KOPT-K1 (cell line): ENCODE measurements at regions not wholly inside any gene's neighbourhood (a gene's known extent, or its start where the extent isn't known, plus 50 kb on each side); places are given as distances from the start of the nearest gene placed in this dataset.
"Not testable (repeated sequence)": the region's sequence is repeated elsewhere in the genome, so short reads cannot be mapped to it uniquely, and the experiment has no call there.

Source experiments
- H3K27ac ChIP-seq: fragments of 200-600 bp; sonication (generic); 2 replicates; pipeline ENCODE4 v1.5.1; 2016; ENCODE audit warnings: antibody characterized with exemption, mild to moderate bottlenecking, low read depth, low read length; ENCODE audit not compliant: poor library complexity, severe bottlenecking
- H3K36me3 ChIP-seq: fragments of 200-600 bp; sonication (generic); 2 replicates; pipeline ENCODE4 v1.5.1; 2017; ENCODE audit warnings: antibody characterized with exemption, mild to moderate bottlenecking, low read length, moderate library complexity; ENCODE audit not compliant: insufficient read depth
- H3K9me3 ChIP-seq: fragments of 200-600 bp; sonication (generic); 2 replicates; pipeline ENCODE4 v1.5.1; 2017; ENCODE audit warnings: antibody characterized with exemption, low read length, mild to moderate bottlenecking; ENCODE audit not compliant: insufficient read depth, poor library complexity, severe bottlenecking

DNA sequence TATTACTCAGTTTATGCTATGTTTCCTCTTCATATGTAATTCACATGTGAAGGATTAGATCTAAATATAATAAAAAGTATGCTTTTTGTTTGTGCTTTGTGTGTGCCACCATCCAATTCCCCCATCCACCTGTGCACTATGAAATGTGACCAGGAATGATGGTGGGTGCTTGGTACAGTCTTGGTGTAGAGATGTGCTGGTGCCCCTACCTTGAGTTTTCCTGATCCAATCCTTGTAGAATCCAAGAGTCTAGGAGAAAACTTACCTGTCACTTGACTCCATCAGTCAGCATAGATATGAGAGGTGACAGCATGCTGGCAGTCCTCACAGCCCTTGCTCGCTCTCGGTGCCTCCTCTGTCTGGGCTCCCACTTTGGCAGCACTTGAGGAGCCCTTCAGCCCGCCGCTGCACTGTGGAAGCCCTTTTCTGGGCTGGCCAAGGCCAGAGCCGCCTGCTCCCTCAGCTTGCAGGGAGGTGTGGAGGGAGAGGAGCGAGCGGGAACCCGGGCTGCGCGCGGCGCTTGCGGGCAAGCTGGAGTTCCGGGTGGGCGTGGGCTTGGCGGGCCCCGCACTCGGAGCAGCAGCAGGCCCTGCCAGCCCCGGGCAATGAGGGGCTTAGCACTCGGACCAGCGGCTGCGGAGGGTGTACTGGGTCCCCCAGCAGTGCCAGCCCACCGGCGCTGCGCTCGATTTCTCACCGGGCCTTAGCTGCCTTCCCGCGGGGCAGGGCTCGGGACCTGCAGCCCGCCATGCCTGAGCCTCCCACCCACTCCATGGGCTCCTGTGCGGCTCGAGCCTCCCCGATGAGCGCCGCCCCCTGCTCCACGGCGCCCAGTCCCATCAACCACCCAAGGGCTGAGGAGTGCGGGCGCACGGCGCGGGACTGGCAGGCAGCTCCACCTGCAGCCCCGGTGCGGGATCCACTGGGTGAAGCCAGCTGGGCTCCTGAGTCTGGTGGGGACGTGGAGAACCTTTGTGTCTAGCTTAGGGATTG lies 874.7 kb downstream of the PLA2G4A start:
- not testable (repeated sequence) for H3K27ac ChIP-seq, H3K9me3 ChIP-seq, H3K36me3 ChIP-seq

DNA sequence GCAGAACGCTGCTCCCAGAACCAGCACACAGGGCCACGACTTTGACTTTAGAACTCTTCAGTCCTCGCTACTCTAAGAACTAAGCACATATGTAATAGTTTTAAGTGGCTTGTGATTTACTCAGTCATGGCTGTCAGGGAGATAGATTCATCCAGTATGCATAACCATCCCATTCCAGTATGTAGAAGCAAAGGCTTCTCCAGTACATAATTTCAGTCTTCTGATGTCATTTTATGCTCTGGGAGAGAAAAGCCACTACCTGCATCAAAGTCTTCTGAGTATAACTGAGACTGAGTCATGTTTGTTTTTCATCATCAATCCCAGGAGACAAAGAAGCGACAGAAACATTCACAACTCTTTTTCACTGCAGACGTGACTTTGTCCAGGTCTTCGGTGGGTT lies 885.7 kb downstream of the PLA2G4A start:
- H3K36me3 ChIP-seq, result no peaks in the 10 kb centered on the region
- H3K27ac ChIP-seq, result no peak overlapping the region
- no peaks in the 10 kb centered on the region for H3K9me3 ChIP-seq

DNA sequence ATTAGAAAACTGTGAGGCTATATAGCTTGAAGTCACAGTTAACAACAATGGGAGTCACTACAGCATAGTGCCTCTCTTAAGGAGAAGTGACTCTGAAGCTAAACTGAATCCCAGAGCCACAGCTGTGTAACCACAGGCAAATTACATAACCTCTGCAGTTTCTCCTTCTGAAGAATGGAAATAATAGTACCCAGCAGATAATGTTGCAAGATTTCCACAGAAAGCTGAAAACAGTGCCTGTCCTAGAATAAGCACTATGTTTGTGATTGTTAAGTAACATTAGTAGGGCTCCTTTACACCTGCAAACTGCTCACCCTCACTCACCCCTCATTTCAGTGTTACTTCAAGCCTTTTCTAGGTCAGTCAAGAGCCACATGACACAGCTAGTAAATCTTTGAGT lies 886.7 kb downstream of the PLA2G4A start:
- no peaks in the 10 kb centered on the region for H3K9me3 ChIP-seq
- H3K36me3 ChIP-seq, result no peaks in the 10 kb centered on the region
- H3K27ac ChIP-seq, result no peak overlapping the region

DNA sequence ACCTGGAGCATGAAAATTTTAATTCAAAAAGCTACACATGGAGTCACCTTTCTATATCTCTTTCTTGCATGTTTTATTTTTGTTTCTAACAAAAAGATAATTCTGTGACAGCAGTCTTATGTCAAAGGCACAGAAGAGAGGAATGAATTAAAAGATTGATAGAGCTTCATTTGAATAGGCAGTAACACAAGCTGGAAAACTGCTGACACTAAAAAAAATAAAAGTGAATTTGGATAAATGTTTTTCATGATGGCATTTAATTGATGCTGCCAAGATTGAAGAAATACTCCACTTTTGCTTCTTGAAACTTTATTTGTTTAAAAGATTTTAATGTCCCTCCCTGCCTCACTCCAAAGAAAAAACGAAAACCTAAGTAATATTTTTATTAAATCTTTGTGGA lies 887.4 kb downstream of the PLA2G4A start:
- H3K27ac ChIP-seq, result no peak overlapping the region
- no peaks in the 10 kb centered on the region for H3K36me3 ChIP-seq
- H3K9me3 ChIP-seq, result no peaks in the 10 kb centered on the region

DNA sequence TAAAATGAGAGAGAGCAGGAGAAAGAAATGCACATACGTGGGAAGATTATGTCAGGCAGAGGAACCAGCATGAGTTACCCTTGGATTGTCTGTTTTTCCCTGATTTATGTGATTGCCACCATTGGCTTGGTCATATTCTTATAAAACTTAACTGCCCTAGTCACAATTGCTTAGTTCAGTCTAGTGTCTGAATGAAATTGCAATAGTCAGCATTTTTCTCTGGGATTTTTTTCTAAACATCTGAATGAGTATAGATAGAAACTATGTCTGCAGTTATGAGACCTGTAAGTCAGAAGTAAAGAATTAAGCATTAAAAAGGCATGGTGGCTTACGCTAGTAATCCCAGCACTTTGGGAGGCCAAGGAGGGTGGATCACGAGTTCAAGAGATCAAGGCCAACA lies 889.8 kb downstream of the PLA2G4A start:
- Histone ChIP-seq H3K27ac (no peak overlapping the region), H3K9me3 (no peaks in the 10 kb centered on the region), H3K36me3 (no peaks in the 10 kb centered on the region)

DNA sequence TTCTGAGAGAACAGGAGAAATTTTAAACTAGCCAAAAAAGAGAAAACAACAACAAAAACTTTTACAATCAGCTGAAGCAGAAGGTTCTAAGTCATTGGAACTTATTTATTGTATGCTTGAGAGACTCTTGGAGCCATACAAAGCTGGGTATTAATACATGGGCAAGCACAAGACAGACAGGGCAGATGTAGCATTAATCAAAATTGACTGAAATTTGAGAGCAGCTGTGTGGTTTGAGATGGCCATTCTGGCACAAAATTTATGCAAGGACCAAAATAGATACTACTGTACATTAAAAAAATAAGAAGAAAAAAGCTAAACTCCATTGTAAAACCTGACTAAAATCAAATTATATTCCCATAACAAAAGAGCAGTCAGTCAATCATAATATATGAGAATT lies 892.5 kb downstream of the PLA2G4A start:
- H3K36me3 ChIP-seq, result no peaks in the 10 kb centered on the region
- no peaks in the 10 kb centered on the region for H3K9me3 ChIP-seq
- H3K27ac ChIP-seq, result no peak overlapping the region

DNA sequence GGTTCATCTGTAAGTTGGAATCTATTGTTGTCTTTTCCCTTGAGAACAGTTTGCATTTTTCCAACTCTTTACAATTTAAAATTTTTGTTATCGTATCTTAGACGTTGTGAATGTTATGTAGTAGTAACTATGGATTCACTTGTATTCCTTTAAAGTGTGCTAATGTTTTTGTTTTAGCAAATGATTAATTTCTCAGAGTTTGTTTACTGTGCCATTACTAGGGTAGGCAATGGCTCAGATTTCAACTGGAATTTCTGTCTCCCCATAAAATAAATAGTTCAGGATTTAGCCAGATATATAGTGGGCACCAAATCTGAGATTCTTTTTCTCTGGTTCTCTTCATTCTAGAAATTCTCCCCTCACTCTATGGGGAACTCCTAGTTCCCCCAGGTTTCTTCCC lies 896.5 kb downstream of the PLA2G4A start:
- H3K27ac ChIP-seq, result no peak overlapping the region
- H3K9me3 ChIP-seq, result no peaks in the 10 kb centered on the region
- no peaks in the 10 kb centered on the region for H3K36me3 ChIP-seq

DNA sequence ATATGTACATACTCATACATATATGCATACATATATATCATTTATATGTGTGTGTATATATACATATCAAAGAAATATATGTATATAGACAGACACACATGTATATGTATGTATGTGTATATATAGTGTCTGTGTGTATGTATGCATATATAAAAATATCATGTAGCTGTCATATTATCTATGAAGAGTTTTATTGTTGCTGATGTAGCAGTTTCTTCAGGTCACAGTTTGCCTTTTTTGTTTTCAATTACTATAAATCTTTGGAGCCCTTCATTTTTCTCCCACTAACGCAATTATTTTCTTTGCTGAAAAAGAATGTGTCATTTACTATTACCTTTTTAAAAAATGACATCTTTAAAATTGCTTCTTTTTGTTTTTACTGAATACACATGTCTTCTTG lies 904.5 kb downstream of the PLA2G4A start:
- Histone ChIP-seq H3K9me3 (no peaks in the 10 kb centered on the region), H3K27ac (no peak overlapping the region), H3K36me3 (no peaks in the 10 kb centered on the region)

DNA sequence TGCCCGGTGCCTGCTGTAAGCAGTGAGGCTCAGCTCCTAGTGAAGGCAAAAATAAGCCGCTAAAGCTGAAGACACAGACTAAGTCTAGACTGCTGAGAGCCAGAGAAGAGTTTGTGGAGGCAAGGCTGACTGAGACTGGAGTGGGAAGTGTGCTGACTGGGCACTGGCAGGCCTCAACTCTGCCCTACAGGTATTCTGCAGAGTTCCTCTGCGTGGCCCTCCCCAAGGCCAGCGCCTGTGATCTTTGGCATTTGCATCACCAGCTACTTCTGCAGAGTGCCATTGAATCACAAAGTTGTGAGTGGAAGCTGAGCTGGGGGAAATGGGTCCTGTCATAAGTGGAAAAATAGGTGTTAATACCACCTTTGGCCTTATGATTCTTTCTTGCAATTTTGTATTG lies 905.7 kb downstream of the PLA2G4A start:
- H3K36me3 ChIP-seq, result no peaks in the 10 kb centered on the region
- H3K9me3 ChIP-seq, result no peaks in the 10 kb centered on the region
- no peak overlapping the region for H3K27ac ChIP-seq

DNA sequence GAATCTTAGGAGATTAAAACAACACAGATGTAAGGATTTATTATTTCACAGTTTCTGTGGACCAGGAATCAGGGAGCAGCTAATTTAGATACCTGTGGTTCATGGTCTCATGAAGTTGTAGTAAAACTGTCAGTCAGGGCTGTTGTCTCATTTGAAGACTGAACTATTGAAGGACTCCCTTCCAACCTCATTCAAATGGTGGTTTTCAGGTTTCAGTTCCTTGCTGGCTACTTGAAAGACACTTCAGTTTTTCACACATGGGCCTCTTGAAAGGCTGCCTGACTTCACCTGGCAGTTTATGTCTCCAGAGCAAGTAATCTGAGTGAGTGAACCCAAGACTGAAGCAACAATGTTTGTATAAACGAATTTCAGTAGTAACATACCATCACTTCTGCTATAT lies 915.9 kb downstream of the PLA2G4A start:
- Histone ChIP-seq H3K36me3 (no peaks in the 10 kb centered on the region), H3K27ac (no peak overlapping the region), H3K9me3 (no peaks in the 10 kb centered on the region)

DNA sequence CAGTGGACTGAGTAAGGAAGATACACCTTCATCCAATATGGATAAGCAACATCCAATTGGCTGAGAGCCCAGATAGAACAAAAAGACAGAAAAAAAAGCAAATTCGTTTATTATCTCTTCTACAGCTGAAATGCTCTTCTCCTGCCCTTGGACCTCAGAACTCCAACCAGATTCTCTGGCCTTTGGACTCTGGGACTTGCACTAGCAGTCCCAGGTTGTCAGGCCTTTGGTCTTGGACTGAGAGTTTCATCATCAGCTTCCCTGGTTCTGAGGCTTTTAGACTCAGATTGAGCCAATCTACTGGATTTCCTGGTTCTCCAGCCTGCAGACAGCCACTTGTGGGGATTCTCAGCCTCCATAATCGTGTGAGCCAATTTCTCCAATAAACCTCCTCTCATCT lies 926.8 kb downstream of the PLA2G4A start:
- no peaks in the 10 kb centered on the region for H3K9me3 ChIP-seq
- H3K36me3 ChIP-seq, result no peaks in the 10 kb centered on the region

DNA sequence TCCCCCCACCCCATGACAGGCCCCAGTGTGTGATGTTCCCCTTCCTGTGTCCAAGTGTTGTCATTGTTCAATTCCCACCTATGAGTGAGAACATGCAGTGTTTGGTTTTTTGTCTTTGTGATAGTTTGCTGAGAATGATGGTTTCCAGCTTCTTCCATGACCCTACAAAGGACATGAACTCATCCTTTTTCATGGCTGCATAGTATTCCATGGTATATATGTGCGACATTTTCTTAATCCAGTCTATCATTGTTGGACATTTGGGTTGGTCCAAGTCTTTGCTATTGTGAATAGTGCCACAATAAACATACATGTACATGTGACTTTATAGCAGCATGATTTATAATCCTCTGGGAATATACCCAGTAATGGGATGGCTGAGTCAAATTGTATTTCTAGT lies 927.9 kb downstream of the PLA2G4A start:
- not testable (repeated sequence) for H3K9me3 ChIP-seq, H3K36me3 ChIP-seq, H3K27ac ChIP-seq

More for the DNA sequence above, 926.8 kb downstream of the PLA2G4A start:
- no peak overlapping the region for H3K27ac ChIP-seq

DNA sequence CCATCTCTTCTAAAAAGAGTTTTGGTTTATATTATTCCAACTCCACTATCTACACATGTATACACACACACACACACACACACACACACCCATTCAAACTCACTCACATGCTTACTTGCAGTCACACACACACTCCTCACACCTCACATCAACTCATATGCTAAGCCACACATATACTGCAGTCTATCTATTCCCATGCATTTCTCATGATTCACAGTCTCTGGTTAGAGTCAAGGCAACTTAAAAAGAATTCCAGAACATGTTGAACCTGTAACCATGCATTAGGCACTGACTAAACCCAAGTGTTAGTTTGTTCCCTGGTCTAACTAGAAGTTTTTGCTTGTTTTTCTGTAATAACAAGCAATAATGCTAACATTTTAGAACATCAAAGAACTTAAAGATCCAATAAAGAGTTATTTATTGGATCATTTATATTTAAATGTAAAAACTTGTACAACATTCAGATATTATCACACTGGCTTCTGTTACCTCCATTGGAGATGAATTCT lies 931.1 kb downstream of the PLA2G4A start:
- Histone ChIP-seq H3K27ac (no peak overlapping the region), H3K36me3 (no peaks in the 10 kb centered on the region), H3K9me3 (no peaks in the 10 kb centered on the region)

DNA sequence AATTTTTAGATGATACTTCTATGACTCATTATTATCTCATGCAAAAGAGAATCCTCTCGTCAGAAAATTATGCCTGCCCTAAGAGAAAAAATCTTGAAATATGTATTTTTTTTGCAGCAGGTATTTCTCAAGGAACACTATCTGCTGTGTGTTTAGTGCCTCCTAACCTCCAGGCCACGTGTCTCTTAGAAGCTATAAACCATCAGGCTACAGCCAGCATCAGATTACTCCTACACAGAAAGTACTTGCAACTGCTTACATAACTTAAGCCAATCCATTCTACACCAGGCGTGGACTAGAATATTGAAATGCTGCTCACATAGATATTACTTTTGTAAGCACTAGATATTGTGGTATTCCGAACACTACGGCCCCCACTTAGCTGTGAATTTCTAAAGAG lies 933.4 kb downstream of the PLA2G4A start:
- Histone ChIP-seq H3K36me3 (no peaks in the 10 kb centered on the region), H3K9me3 (no peaks in the 10 kb centered on the region), H3K27ac (no peak overlapping the region)

DNA sequence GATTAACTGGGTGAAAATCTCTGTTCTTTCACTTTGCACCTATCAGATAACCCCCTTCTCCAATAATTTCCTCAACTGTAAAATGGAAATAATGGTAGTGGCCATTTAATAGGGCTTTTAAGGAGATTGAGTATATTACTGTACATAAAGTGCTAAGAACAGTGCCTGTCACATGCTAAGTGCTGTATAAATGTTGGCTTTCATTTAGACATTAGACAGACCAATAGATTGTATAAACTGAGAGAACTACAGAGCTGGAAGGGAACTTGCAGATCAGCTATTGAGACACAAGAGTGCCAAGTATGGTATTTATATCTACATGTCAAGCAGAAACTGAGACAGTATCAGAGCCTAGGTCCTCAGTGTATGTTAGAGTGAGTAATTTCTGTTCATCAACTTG lies 934.7 kb downstream of the PLA2G4A start:
- no peaks in the 10 kb centered on the region for H3K36me3 ChIP-seq
- no peak overlapping the region for H3K27ac ChIP-seq
- no peaks in the 10 kb centered on the region for H3K9me3 ChIP-seq

DNA sequence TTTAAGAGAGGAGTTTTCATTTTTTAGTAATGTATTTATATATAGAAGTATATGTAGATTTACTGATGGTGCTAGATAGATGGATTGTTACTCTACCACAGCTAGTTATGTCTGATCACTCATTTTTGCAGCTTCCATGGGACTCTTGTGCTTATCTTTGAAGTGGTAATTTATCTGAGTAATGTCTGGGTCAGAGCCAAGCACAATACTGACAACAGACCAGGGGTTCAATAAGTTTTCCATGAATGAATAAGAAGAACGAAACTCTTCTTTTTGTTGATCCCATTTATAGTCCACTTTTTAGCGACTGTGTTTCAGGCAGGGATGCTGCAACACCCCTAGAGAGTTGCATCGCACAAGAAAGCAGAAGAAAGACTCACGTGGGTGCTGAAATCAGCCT lies 935.2 kb downstream of the PLA2G4A start:
- no peaks in the 10 kb centered on the region for H3K9me3 ChIP-seq

More for the DNA sequence above, 935.2 kb downstream of the PLA2G4A start:
- H3K27ac ChIP-seq, result no peak overlapping the region
- H3K36me3 ChIP-seq, result no peaks in the 10 kb centered on the region
